ENCODE measurements at regions not wholly inside any gene's neighbourhood (a gene's known extent, or its start where the extent isn't known, plus 50 kb on each side); places are given as distances from the start of the nearest gene placed in this dataset.

- no peak for ATAC-seq
- H3K9me3 Mint-ChIP-seq (ENCODE audit: insufficient read depth) = peaks cover 3% of the 10 kb centered on the region
- ChIA-PET CTCF (no interaction called here), POLR2A (no interaction called here)
- DNase-seq = no peak
- no peak overlapping the region for H3K27ac Mint-ChIP-seq
- H3K27me3 Mint-ChIP-seq (ENCODE audit: low read depth) = peaks cover 2% of the 10 kb centered on the region
- no peak overlapping the region for H3K4me3 Mint-ChIP-seq
- no peaks in the 10 kb centered on the region for H3K36me3 Mint-ChIP-seq (ENCODE audit: low read depth)
- H3K4me1 Mint-ChIP-seq (ENCODE audit: low read depth) = no peaks in the 10 kb centered on the region
Observed at GRCh38 chr2:219752726-219753125, 125.3 kb downstream of the SLC4A3 start.

- ChIA-PET CTCF (no interaction called here), POLR2A (no interaction called here)
- H3K4me1 Mint-ChIP-seq (ENCODE audit: low read depth) = no peaks in the 10 kb centered on the region
- peaks cover 2% of the 10 kb centered on the region for H3K27me3 Mint-ChIP-seq (ENCODE audit: low read depth)
- DNase-seq (no peak), ATAC-seq (no peak)
- H3K27ac Mint-ChIP-seq = no peak overlapping the region
- H3K36me3 Mint-ChIP-seq (ENCODE audit: low read depth) = no peaks in the 10 kb centered on the region
- H3K4me3 Mint-ChIP-seq = no peak overlapping the region
- H3K9me3 Mint-ChIP-seq (ENCODE audit: insufficient read depth) = peaks cover 3% of the 10 kb centered on the region
Observed at GRCh38 chr2:219758907-219759680, 131.7 kb downstream of the SLC4A3 start.

- no peaks in the 10 kb centered on the region for H3K4me1 Mint-ChIP-seq (ENCODE audit: low read depth)
- peaks cover 2% of the 10 kb centered on the region for H3K27me3 Mint-ChIP-seq (ENCODE audit: low read depth)
- no peaks in the 10 kb centered on the region for H3K36me3 Mint-ChIP-seq (ENCODE audit: low read depth)
- DNase-seq = no peak
- ChIA-PET POLR2A (no interaction called here), CTCF (no interaction called here)
- H3K27ac Mint-ChIP-seq = no peak overlapping the region
- ATAC-seq = no peak
- H3K4me3 Mint-ChIP-seq = no peak overlapping the region
- peaks cover 3% of the 10 kb centered on the region for H3K9me3 Mint-ChIP-seq (ENCODE audit: insufficient read depth)
Observed at GRCh38 chr2:219759801-219760200, 132.4 kb downstream of the SLC4A3 start.

GRCh38 chr2:219765231-219765911 lies 137.9 kb downstream of the SLC4A3 start:
- ATAC-seq (no peak), DNase-seq (no peak)
- Mint-ChIP-seq H3K36me3 (ENCODE audit: low read depth) (no peaks in the 10 kb centered on the region), H3K4me1 (ENCODE audit: low read depth) (no peaks in the 10 kb centered on the region), H3K9me3 (ENCODE audit: insufficient read depth) (no peaks in the 10 kb centered on the region), H3K4me3 (no peak overlapping the region), H3K27me3 (ENCODE audit: low read depth) (no peaks in the 10 kb centered on the region), H3K27ac (no peak overlapping the region)
- POLR2A ChIA-PET = no interaction called here
- CTCF ChIA-PET = no interaction called here

- H3K4me3 Mint-ChIP-seq = no peak overlapping the region
- POLR2A ChIA-PET = no interaction called here
- H3K27ac Mint-ChIP-seq = no peak overlapping the region
- H3K4me1 Mint-ChIP-seq (ENCODE audit: low read depth) = no peaks in the 10 kb centered on the region
- no peaks in the 10 kb centered on the region for H3K9me3 Mint-ChIP-seq (ENCODE audit: insufficient read depth)
- DNase-seq (no peak), ATAC-seq (no peak)
- CTCF ChIA-PET = no interaction called here
- no peaks in the 10 kb centered on the region for H3K36me3 Mint-ChIP-seq (ENCODE audit: low read depth)
- H3K27me3 Mint-ChIP-seq (ENCODE audit: low read depth) = no peaks in the 10 kb centered on the region
Observed at GRCh38 chr2:219766658-219767057, 139.2 kb downstream of the SLC4A3 start.

GRCh38 chr2:219769090-219769910 lies 141.9 kb downstream of the SLC4A3 start:
- no peaks in the 10 kb centered on the region for H3K27me3 Mint-ChIP-seq (ENCODE audit: low read depth)
- ATAC-seq (no peak), DNase-seq (no peak)
- ChIA-PET POLR2A (no interaction called here), CTCF (no interaction called here)
- H3K9me3 Mint-ChIP-seq (ENCODE audit: insufficient read depth) = no peaks in the 10 kb centered on the region
- H3K4me3 Mint-ChIP-seq = no peak overlapping the region
- H3K4me1 Mint-ChIP-seq (ENCODE audit: low read depth) = no peaks in the 10 kb centered on the region
- H3K36me3 Mint-ChIP-seq (ENCODE audit: low read depth) = no peaks in the 10 kb centered on the region
- no peak overlapping the region for H3K27ac Mint-ChIP-seq

- Mint-ChIP-seq H3K4me1 (ENCODE audit: low read depth) (no peaks in the 10 kb centered on the region), H3K9me3 (ENCODE audit: insufficient read depth) (no peaks in the 10 kb centered on the region), H3K4me3 (no peak overlapping the region), H3K36me3 (ENCODE audit: low read depth) (no peaks in the 10 kb centered on the region), H3K27me3 (ENCODE audit: low read depth) (peaks cover 2% of the 10 kb centered on the region), H3K27ac (no peak overlapping the region)
- ATAC-seq = no peak
- POLR2A ChIA-PET = no interaction called here
- CTCF ChIA-PET = no interaction called here
- no peak for DNase-seq
Observed at GRCh38 chr2:219772103-219772635, 144.7 kb downstream of the SLC4A3 start.

GRCh38 chr2:219772697-219773096 lies 145.3 kb downstream of the SLC4A3 start:
- no peak overlapping the region for H3K27ac Mint-ChIP-seq
- H3K36me3 Mint-ChIP-seq (ENCODE audit: low read depth) = no peaks in the 10 kb centered on the region
- ATAC-seq = no peak
- H3K4me1 Mint-ChIP-seq (ENCODE audit: low read depth) = no peaks in the 10 kb centered on the region
- no peaks in the 10 kb centered on the region for H3K9me3 Mint-ChIP-seq (ENCODE audit: insufficient read depth)
- no peak overlapping the region for H3K4me3 Mint-ChIP-seq
- ChIA-PET CTCF (no interaction called here), POLR2A (no interaction called here)
- no peak for DNase-seq
- H3K27me3 Mint-ChIP-seq (ENCODE audit: low read depth) = peaks cover 2% of the 10 kb centered on the region

GRCh38 chr2:219775506-219775905 lies 148.1 kb downstream of the SLC4A3 start:
- ChIA-PET CTCF (interaction anchor here (0.7 kb wide), 1 partner anchor 647 kb away, joined by 4 read pairs; no protein-coding TSS in a partner anchor), POLR2A (no interaction called here)
- Mint-ChIP-seq H3K9me3 (ENCODE audit: insufficient read depth) (no peaks in the 10 kb centered on the region), H3K27me3 (ENCODE audit: low read depth) (peaks cover 2% of the 10 kb centered on the region), H3K4me1 (ENCODE audit: low read depth) (no peaks in the 10 kb centered on the region), H3K27ac (no peak overlapping the region), H3K36me3 (ENCODE audit: low read depth) (no peaks in the 10 kb centered on the region), H3K4me3 (no peak overlapping the region)
- ATAC-seq (no peak), DNase-seq (no peak)

GRCh38 chr2:219777388-219777787 lies 150.0 kb downstream of the SLC4A3 start:
- DNase-seq (no peak), ATAC-seq (no peak)
- Mint-ChIP-seq H3K4me1 (ENCODE audit: low read depth) (no peaks in the 10 kb centered on the region), H3K36me3 (ENCODE audit: low read depth) (no peaks in the 10 kb centered on the region), H3K9me3 (ENCODE audit: insufficient read depth) (no peaks in the 10 kb centered on the region), H3K4me3 (no peak overlapping the region), H3K27me3 (ENCODE audit: low read depth) (peaks cover 2% of the 10 kb centered on the region), H3K27ac (no peak overlapping the region)
- POLR2A ChIA-PET = no interaction called here
- CTCF ChIA-PET = no interaction called here

GRCh38 chr2:219778189-219778588 lies 150.8 kb downstream of the SLC4A3 start:
- ChIA-PET POLR2A (no interaction called here), CTCF (no interaction called here)
- no peak for DNase-seq
- Mint-ChIP-seq H3K4me3 (no peak overlapping the region), H3K9me3 (ENCODE audit: insufficient read depth) (no peaks in the 10 kb centered on the region), H3K4me1 (ENCODE audit: low read depth) (no peaks in the 10 kb centered on the region), H3K36me3 (ENCODE audit: low read depth) (no peaks in the 10 kb centered on the region), H3K27ac (no peak overlapping the region), H3K27me3 (ENCODE audit: low read depth) (peaks cover 2% of the 10 kb centered on the region)
- ATAC-seq = no peak

- Mint-ChIP-seq H3K9me3 (ENCODE audit: insufficient read depth) (no peaks in the 10 kb centered on the region), H3K27me3 (ENCODE audit: low read depth) (no peaks in the 10 kb centered on the region), H3K4me1 (ENCODE audit: low read depth) (no peaks in the 10 kb centered on the region), H3K27ac (no peak overlapping the region), H3K4me3 (no peak overlapping the region), H3K36me3 (ENCODE audit: low read depth) (no peaks in the 10 kb centered on the region)
- no peak for ATAC-seq
- DNase-seq = no peak
- POLR2A ChIA-PET = no interaction called here
- CTCF ChIA-PET = no interaction called here
Observed at GRCh38 chr2:219782737-219783348, 155.4 kb downstream of the SLC4A3 start.
